ENCODE measurements at regions not wholly inside any gene's neighbourhood (a gene's known extent, or its start where the extent isn't known, plus 50 kb on each side); places are given as distances from the start of the nearest gene placed in this dataset.
A peak's percentile ranks its signal among the peaks of the same experiment; 100 is the strongest.

GRCh38 chr2:150319085-150319484 is 168.4 kb downstream of the RND3 start:
- DNase-seq (ENCODE audit: low read depth) = no peak

GRCh38 chr2:150312271-150312670 is 175.2 kb downstream of the RND3 start:
- DNase-seq (ENCODE audit: low read depth) = no peak

- no peak for DNase-seq (ENCODE audit: low read depth)
Observed at GRCh38 chr2:150309311-150310080, 178.0 kb downstream of the RND3 start.

- no peak for DNase-seq (ENCODE audit: low read depth)
Observed at GRCh38 chr2:150307258-150307657, 180.2 kb downstream of the RND3 start.

GRCh38 chr2:150303281-150303680 is 184.2 kb downstream of the RND3 start:
- DNase-seq (ENCODE audit: low read depth) = peak; percentile 32

GRCh38 chr2:150298571-150299305 is 188.7 kb downstream of the RND3 start:
- no peak for DNase-seq (ENCODE audit: low read depth)

GRCh38 chr2:150296770-150297546 is 190.5 kb downstream of the RND3 start:
- peak; percentile 82 for DNase-seq (ENCODE audit: low read depth)

GRCh38 chr2:150295544-150295943 is 191.9 kb downstream of the RND3 start:
- DNase-seq (ENCODE audit: low read depth) = no peak

- DNase-seq (ENCODE audit: low read depth) = no peak
Observed at GRCh38 chr2:150293771-150294170, 193.7 kb downstream of the RND3 start.

GRCh38 chr2:150292807-150293206 is 194.7 kb downstream of the RND3 start:
- DNase-seq (ENCODE audit: low read depth) = peak; percentile 7

- no peak for DNase-seq (ENCODE audit: low read depth)
Observed at GRCh38 chr2:150292192-150292591, 195.3 kb downstream of the RND3 start.

GRCh38 chr2:150286730-150287362 is 200.6 kb downstream of the RND3 start:
- DNase-seq (ENCODE audit: low read depth) = peak; percentile 25

- no peak for DNase-seq (ENCODE audit: low read depth)
Observed at GRCh38 chr2:150284116-150284515, 203.4 kb downstream of the RND3 start.

- DNase-seq (ENCODE audit: low read depth) = no peak
Observed at GRCh38 chr2:150282771-150283371, 204.6 kb downstream of the RND3 start.

- no peak for DNase-seq (ENCODE audit: low read depth)
Observed at GRCh38 chr2:150282357-150282756, 205.1 kb downstream of the RND3 start.

GRCh38 chr2:150280231-150280630 is 207.2 kb downstream of the RND3 start:
- peak; percentile 64 for DNase-seq (ENCODE audit: low read depth)

- no peak for DNase-seq (ENCODE audit: low read depth)
Observed at GRCh38 chr2:150279686-150280085, 207.8 kb downstream of the RND3 start.

GRCh38 chr2:150276737-150277136 is 210.7 kb downstream of the RND3 start:
- no peak for DNase-seq (ENCODE audit: low read depth)

- peak; percentile 61 for DNase-seq (ENCODE audit: low read depth)
Observed at GRCh38 chr2:150274108-150274507, 213.4 kb downstream of the RND3 start.

- peak; percentile 87 for DNase-seq (ENCODE audit: low read depth)
Observed at GRCh38 chr2:150271952-150272802, 215.3 kb downstream of the RND3 start.
